Tibial nerve (tissue), 3 donors: ENCODE measurements at regions not wholly inside any gene's neighbourhood (a gene's known extent, or its start where the extent isn't known, plus 50 kb on each side); places are given as distances from the start of the nearest gene placed in this dataset.

Experiments used
- CTCF ChIP-seq, 5 experiments: fragments of 200-600 bp in 3 of 5; fragments of 450-650 bp in 2 of 5; sonication (generic) in 3 of 5; IDR thresholded peaks; one replicate each; pipeline ENCODE4 v1.5.1; 2016 to 2019; ENCODE audit warnings: antibody characterized with exemption in 5 of 5, mild to moderate bottlenecking in 3 of 5, moderate library complexity in 2 of 5
- POLR2A ChIP-seq, 2 donors: fragments of 450-650 bp; IDR thresholded peaks; one replicate each; pipeline ENCODE4 v1.6.1; 2017; ENCODE audit warnings: antibody characterized with exemption in 2 of 2, mild to moderate bottlenecking in 2 of 2, moderate library complexity in 2 of 2

DNA sequence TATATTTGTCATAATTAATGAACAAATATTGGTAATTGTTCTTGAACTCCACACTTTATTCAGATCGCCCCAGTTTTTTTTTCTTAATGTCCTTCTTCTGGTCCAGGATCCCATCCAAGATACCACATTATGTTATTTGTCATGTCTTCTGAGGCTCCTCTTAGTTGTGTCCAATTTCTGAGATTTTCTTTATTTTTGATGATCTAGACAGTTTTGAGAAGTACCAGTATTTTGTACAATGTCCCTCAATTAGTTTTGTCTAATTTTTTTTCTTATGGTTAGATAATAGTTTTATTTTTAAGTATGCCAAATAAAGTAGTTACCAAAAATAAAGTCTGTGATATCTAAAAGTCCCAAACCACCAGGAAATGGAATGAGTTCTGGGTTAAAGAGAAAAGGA lies 440.8 kb upstream of the ATP2B1 start:
- no peak for TF ChIP-seq POLR2A (IDR thresholded peaks at IDR 0.05)
- no peak for TF ChIP-seq CTCF (IDR thresholded peaks at IDR 0.05)
